Body of pancreas (tissue), 4 donors: ENCODE measurements at regions not wholly inside any gene's neighbourhood (a gene's known extent, or its start where the extent isn't known, plus 50 kb on each side); places are given as distances from the start of the nearest gene placed in this dataset.

Experiments
- POLR2A ChIP-seq, 3 donors: fragments of 450-650 bp; IDR thresholded peaks; one replicate each; pipeline ENCODE4 v1.6.1; 2016; ENCODE audit warnings: antibody characterized with exemption in 3 of 3, mild to moderate bottlenecking in 2 of 3
- TF ChIP-seq, protein P1 (sequence below), 7 experiments: fragments of 450-650 bp in 4 of 7; fragments of 200-600 bp in 3 of 7; sonication (generic) in 3 of 7; IDR thresholded peaks; one replicate each; pipeline ENCODE4 v1.5.1; 2016 to 2019; ENCODE audit warnings: antibody characterized with exemption in 7 of 7

DNA sequence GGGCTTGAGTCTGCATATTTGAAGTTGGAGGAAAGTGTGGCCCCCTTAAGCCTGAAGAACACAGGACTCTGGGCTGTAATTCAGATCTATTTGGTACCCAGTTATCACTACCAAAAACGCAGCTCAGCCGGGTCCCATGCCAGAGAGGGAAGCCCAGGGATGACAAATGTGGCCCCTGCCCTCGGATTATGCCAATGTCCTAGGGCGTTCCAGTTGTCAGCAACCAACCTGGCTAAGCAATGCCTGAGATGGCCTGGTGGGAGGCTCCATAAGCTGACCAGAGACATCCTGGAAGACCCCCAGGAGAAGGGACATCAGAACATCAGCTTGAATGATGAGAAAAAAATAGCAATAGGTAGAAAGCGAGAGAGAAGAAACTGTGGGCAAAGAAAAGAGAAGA is 79.6 kb upstream of the UQCRFS1 start:
- TF ChIP-seq, protein P1, sequence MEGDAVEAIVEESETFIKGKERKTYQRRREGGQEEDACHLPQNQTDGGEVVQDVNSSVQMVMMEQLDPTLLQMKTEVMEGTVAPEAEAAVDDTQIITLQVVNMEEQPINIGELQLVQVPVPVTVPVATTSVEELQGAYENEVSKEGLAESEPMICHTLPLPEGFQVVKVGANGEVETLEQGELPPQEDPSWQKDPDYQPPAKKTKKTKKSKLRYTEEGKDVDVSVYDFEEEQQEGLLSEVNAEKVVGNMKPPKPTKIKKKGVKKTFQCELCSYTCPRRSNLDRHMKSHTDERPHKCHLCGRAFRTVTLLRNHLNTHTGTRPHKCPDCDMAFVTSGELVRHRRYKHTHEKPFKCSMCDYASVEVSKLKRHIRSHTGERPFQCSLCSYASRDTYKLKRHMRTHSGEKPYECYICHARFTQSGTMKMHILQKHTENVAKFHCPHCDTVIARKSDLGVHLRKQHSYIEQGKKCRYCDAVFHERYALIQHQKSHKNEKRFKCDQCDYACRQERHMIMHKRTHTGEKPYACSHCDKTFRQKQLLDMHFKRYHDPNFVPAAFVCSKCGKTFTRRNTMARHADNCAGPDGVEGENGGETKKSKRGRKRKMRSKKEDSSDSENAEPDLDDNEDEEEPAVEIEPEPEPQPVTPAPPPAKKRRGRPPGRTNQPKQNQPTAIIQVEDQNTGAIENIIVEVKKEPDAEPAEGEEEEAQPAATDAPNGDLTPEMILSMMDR (IDR thresholded peaks at IDR 0.05): no peak
- no peak for TF ChIP-seq POLR2A (IDR thresholded peaks at IDR 0.05)
